ENCODE measurements at regions not wholly inside any gene's neighbourhood (a gene's known extent, or its start where the extent isn't known, plus 50 kb on each side); places are given as distances from the start of the nearest gene placed in this dataset.

- Histone ChIP-seq H3K36me3 (no peaks in the 10 kb centered on the region), H3K4me3 (no peak overlapping the region), H3K4me1 (no peaks in the 10 kb centered on the region), H3K9me3 (no peaks in the 10 kb centered on the region), H3K27ac (no peak overlapping the region), H3K27me3 (ENCODE audit: low read depth) (no peaks in the 10 kb centered on the region)
- intact Hi-C loops (cut with DNase I): no loop called here
- ATAC-seq (no peak), DNase-seq (no peak)
- TF ChIP-seq CTCF (IDR thresholded peaks at IDR 0.05): no peak
Observed at GRCh38 chr5:2276101-2276500, 393.4 kb upstream of the IRX4 start.

- Histone ChIP-seq H3K4me3 (no peak overlapping the region), H3K9me3 (no peaks in the 10 kb centered on the region), H3K27me3 (ENCODE audit: low read depth) (peaks cover 6% of the 10 kb centered on the region), H3K4me1 (no peaks in the 10 kb centered on the region), H3K27ac (no peak overlapping the region), H3K36me3 (no peaks in the 10 kb centered on the region)
- intact Hi-C loops (cut with DNase I): no loop called here
- no peak for DNase-seq
- no peak for TF ChIP-seq CTCF (IDR thresholded peaks at IDR 0.05)
- ATAC-seq: no peak
Observed at GRCh38 chr5:2272755-2273154, 390.0 kb upstream of the IRX4 start.

- H3K4me1 ChIP-seq: no peaks in the 10 kb centered on the region
- no peaks in the 10 kb centered on the region for H3K36me3 ChIP-seq
- H3K4me3 ChIP-seq: no peak overlapping the region
- TF ChIP-seq CTCF (IDR thresholded peaks at IDR 0.05): no peak
- intact Hi-C loops (cut with DNase I): no loop called here
- H3K27ac ChIP-seq: no peak overlapping the region
- H3K9me3 ChIP-seq: no peaks in the 10 kb centered on the region
- ATAC-seq (no peak), DNase-seq (no peak)
- peaks cover 6% of the 10 kb centered on the region for H3K27me3 ChIP-seq (ENCODE audit: low read depth)
Observed at GRCh38 chr5:2272039-2272438, 389.3 kb upstream of the IRX4 start.

- H3K36me3 ChIP-seq: no peaks in the 10 kb centered on the region
- peaks cover 6% of the 10 kb centered on the region for H3K27me3 ChIP-seq (ENCODE audit: low read depth)
- no peak overlapping the region for H3K27ac ChIP-seq
- DNase-seq (no peak), ATAC-seq (no peak)
- no peaks in the 10 kb centered on the region for H3K9me3 ChIP-seq
- H3K4me3 ChIP-seq: no peak overlapping the region
- H3K4me1 ChIP-seq: no peaks in the 10 kb centered on the region
- TF ChIP-seq CTCF (IDR thresholded peaks at IDR 0.05): no peak
- intact Hi-C loops (cut with DNase I): no loop called here
Observed at GRCh38 chr5:2271316-2271715, 388.6 kb upstream of the IRX4 start.

- no peak overlapping the region for H3K4me3 ChIP-seq
- no peaks in the 10 kb centered on the region for H3K4me1 ChIP-seq
- H3K27ac ChIP-seq: no peak overlapping the region
- DNase-seq: no peak
- intact Hi-C loops (cut with DNase I): no loop called here
- no peaks in the 10 kb centered on the region for H3K9me3 ChIP-seq
- no peak for ATAC-seq
- H3K36me3 ChIP-seq: no peaks in the 10 kb centered on the region
- TF ChIP-seq CTCF (IDR thresholded peaks at IDR 0.05): no peak
- H3K27me3 ChIP-seq (ENCODE audit: low read depth): peaks cover 6% of the 10 kb centered on the region
Observed at GRCh38 chr5:2270467-2270866, 387.7 kb upstream of the IRX4 start.

- peaks cover 6% of the 10 kb centered on the region for H3K27me3 ChIP-seq (ENCODE audit: low read depth)
- H3K4me1 ChIP-seq: no peaks in the 10 kb centered on the region
- intact Hi-C loops (cut with DNase I): no loop called here
- no peak for TF ChIP-seq CTCF (IDR thresholded peaks at IDR 0.05)
- DNase-seq: no peak
- ATAC-seq: no peak
- no peaks in the 10 kb centered on the region for H3K36me3 ChIP-seq
- no peaks in the 10 kb centered on the region for H3K9me3 ChIP-seq
- no peak overlapping the region for H3K4me3 ChIP-seq
- H3K27ac ChIP-seq: no peak overlapping the region
Observed at GRCh38 chr5:2269656-2270055, 386.9 kb upstream of the IRX4 start.

All from lower lobe of right lung (tissue), 2 donors.